GM21786 (cell line): ENCODE measurements at regions not wholly inside any gene's neighbourhood (a gene's known extent, or its start where the extent isn't known, plus 50 kb on each side); places are given as distances from the start of the nearest gene placed in this dataset.

Source experiments
- ATAC-seq: cut with Tn5 transposase; IDR thresholded peaks from one replicate; pipeline ENCODE4 v1.9.1; 2021; ENCODE audit not compliant: unreplicated experiment

DNA sequence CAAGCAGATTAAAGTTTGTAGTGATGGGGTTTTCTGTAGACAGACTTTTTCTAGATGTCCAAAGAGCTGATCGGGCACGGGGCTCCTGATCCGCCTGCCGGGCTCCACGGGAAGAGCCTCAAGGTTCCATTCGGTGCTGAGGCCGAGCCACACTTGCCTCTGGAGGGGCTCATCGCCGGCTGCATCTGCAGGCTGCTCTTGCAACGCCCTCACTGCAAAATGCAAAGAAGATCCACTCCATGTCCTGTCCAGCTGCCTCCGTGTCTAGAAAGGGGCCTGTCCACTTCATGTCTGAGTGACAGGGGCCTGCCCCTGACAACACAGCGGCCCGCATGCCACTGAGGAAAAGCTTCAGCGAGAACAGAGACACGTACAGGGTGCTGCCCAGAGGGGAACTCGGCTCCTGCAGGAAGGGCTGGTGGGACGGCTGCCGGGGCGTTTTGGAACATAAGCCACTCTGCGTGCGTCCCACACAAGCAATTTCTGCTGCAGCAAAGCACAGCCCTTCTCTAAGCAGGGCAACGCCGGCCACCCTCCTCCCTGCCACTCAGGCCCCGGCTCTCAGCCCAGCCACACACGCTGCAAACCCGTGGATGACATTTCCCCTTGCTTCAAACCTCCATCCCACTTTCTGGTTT, 53.6 kb upstream of the CTDP1 start:
- no peak for ATAC-seq

GRCh38 chr18:79626905-79627749, 52.5 kb upstream of the CTDP1 start:
- no peak for ATAC-seq

- no peak for ATAC-seq
Measured at GRCh38 chr18:79627750-79628294, 51.8 kb upstream of the CTDP1 start.

DNA sequence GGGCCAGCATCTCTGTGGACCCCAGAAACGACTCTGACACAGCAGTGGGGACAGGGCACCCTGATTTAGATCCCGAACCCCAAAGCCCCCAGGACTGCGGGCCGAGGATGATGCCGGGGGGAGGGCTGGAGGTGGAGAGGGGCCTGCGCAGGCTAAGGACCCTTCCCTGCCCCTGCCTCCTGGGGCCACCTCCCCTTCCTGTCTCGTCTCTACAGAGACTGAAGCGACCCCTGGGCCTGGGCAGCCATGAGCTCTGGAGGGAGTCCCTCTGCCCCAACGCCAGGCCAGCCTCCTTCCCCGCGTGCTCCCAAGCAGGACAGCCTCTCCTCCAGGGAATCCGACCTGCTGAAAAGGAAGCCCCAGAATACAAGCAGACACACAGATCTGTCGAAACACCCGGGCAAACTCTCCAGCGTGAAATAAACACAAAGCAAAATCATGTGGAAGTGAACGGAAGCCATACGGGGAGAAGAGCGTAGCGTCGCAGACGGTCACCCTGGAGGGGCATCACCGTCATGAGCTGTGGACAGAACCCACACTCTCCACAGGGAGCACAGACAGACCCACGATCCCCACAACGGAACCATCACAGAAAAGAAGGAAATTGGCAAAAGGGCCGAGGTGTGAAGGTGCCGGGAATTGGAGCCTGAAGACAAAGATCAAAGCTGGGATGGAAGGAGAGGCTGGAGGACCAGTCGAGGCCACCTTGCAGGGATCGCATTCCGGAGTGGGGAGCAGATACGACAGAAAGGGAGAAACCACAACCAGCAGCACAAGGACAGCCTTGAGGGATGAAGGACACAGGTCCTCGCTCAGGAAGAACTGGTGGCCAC, 51.0 kb upstream of the CTDP1 start:
- no peak for ATAC-seq

DNA sequence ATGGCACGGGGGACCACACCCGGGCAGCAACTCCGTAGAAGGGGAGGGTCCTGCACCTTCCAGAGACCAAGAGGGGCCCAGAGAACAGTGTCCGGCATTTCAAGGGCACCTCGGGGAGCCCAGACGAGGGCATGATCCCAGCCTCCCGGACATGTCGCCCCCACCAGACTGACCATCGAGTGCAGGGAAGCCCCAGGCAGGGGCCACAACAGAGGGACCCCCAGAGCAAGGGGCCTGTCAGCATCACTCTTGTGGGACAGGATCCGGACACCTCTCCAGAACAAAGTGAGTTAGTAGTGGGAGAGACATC, 50.4 kb upstream of the CTDP1 start:
- ATAC-seq = no peak

DNA sequence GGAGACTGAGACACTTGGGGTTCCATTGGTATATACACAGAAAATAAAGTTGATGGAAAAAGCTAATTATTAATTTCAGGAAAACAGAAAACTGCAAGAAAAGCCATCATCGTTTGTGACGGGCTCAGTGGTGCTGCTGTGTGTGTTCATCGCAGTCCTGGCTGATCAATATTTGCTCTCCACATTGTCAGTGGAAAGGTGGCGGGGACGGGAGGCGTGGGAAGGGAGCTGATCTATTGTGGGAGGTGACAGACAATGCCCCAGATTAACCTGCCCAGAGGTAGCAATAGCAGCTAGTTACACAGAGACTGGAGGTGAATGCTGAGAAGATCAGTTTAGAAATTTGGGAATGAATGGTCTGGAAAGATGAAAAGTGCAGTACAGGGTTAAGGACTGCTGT, 50.0 kb upstream of the CTDP1 start:
- ATAC-seq = no peak
